ENCODE measurements at regions not wholly inside any gene's neighbourhood (a gene's known extent, or its start where the extent isn't known, plus 50 kb on each side); places are given as distances from the start of the nearest gene placed in this dataset.
"Not testable (repeated sequence)": the region's sequence is repeated elsewhere in the genome, so short reads cannot be mapped to it uniquely, and the experiment has no call there.

GRCh38 chr9:624935-625500, 216.5 kb upstream of the DMRT1 start:
- FAIRE-seq (no peak), DNase-seq (ENCODE audit: extremely low spot score, insufficient read length, low read depth) (no peak)

- FAIRE-seq = no peak
- no peak for DNase-seq (ENCODE audit: extremely low spot score, insufficient read length, low read depth)
Measured at GRCh38 chr9:625613-626012, 215.9 kb upstream of the DMRT1 start.

- FAIRE-seq = not testable (repeated sequence)
Measured at GRCh38 chr9:626114-626513, 215.4 kb upstream of the DMRT1 start.

GRCh38 chr9:626596-626995, 214.9 kb upstream of the DMRT1 start:
- no peak for FAIRE-seq

More at GRCh38 chr9:626114-626513, 215.4 kb upstream of the DMRT1 start:
- DNase-seq (ENCODE audit: extremely low spot score, insufficient read length, low read depth) = not testable (repeated sequence)

GRCh38 chr9:627336-627970, 214.0 kb upstream of the DMRT1 start:
- DNase-seq (ENCODE audit: extremely low spot score, insufficient read length, low read depth) (no peak), FAIRE-seq (no peak)

More at GRCh38 chr9:626596-626995, 214.9 kb upstream of the DMRT1 start:
- no peak for DNase-seq (ENCODE audit: extremely low spot score, insufficient read length, low read depth)

GRCh38 chr9:629146-629545, 212.4 kb upstream of the DMRT1 start:
- DNase-seq (ENCODE audit: extremely low spot score, insufficient read length, low read depth) = no peak
- no peak for FAIRE-seq

- DNase-seq (ENCODE audit: extremely low spot score, insufficient read length, low read depth) = no peak
- FAIRE-seq = no peak
Measured at GRCh38 chr9:630817-631216, 210.7 kb upstream of the DMRT1 start.

GRCh38 chr9:631596-631995, 209.9 kb upstream of the DMRT1 start:
- DNase-seq (ENCODE audit: extremely low spot score, insufficient read length, low read depth) (no peak), FAIRE-seq (no peak)

GRCh38 chr9:633461-633860, 208.0 kb upstream of the DMRT1 start:
- no peak for FAIRE-seq
- no peak for DNase-seq (ENCODE audit: extremely low spot score, insufficient read length, low read depth)

GRCh38 chr9:636931-637591, 204.4 kb upstream of the DMRT1 start:
- FAIRE-seq = no peak
- no peak for DNase-seq (ENCODE audit: extremely low spot score, insufficient read length, low read depth)

- FAIRE-seq (no peak), DNase-seq (ENCODE audit: extremely low spot score, insufficient read length, low read depth) (no peak)
Measured at GRCh38 chr9:638152-638551, 203.3 kb upstream of the DMRT1 start.

- FAIRE-seq = no peak
- no peak for DNase-seq (ENCODE audit: extremely low spot score, insufficient read length, low read depth)
Measured at GRCh38 chr9:642014-642413, 199.5 kb upstream of the DMRT1 start.

GRCh38 chr9:643966-644365, 197.5 kb upstream of the DMRT1 start:
- no peak for FAIRE-seq
- no peak for DNase-seq (ENCODE audit: extremely low spot score, insufficient read length, low read depth)

- FAIRE-seq (no peak), DNase-seq (ENCODE audit: extremely low spot score, insufficient read length, low read depth) (no peak)
Measured at GRCh38 chr9:647522-647921, 194.0 kb upstream of the DMRT1 start.

- DNase-seq (ENCODE audit: extremely low spot score, insufficient read length, low read depth) (no peak), FAIRE-seq (no peak)
Measured at GRCh38 chr9:649128-650074, 192.1 kb upstream of the DMRT1 start.

- no peak for FAIRE-seq
- DNase-seq (ENCODE audit: extremely low spot score, insufficient read length, low read depth) = no peak
Measured at GRCh38 chr9:650362-650761, 191.1 kb upstream of the DMRT1 start.

- FAIRE-seq = no peak
- no peak for DNase-seq (ENCODE audit: extremely low spot score, insufficient read length, low read depth)
Measured at GRCh38 chr9:651371-651770, 190.1 kb upstream of the DMRT1 start.

- DNase-seq (ENCODE audit: extremely low spot score, insufficient read length, low read depth) = no peak
- no peak for FAIRE-seq
Measured at GRCh38 chr9:652914-653313, 188.6 kb upstream of the DMRT1 start.

- no peak for DNase-seq (ENCODE audit: extremely low spot score, insufficient read length, low read depth)
Measured at GRCh38 chr9:653421-653820, 188.1 kb upstream of the DMRT1 start.

GRCh38 chr9:653856-654387, 187.6 kb upstream of the DMRT1 start:
- FAIRE-seq (no peak), DNase-seq (ENCODE audit: extremely low spot score, insufficient read length, low read depth) (no peak)

More at GRCh38 chr9:653421-653820, 188.1 kb upstream of the DMRT1 start:
- FAIRE-seq = no peak

Measured in GM18507 (cell line).